GM12878 (cell line): ENCODE measurements at regions not wholly inside any gene's neighbourhood (a gene's known extent, or its start where the extent isn't known, plus 50 kb on each side); places are given as distances from the start of the nearest gene placed in this dataset.

Experiments used
- ATAC-seq: fragments of 200-7000 bp; cut with Tn5 transposase; 3 replicates; pipeline ENCODE4 v1.9.1; 2020; ENCODE audit warnings: mild to moderate bottlenecking, moderate library complexity
- BruUV-seq: library from RNA; stranded (reverse); fragments of 400-500 nt; replicated peaks from 2 replicates; lab custom pipeline; 2021; lab: Mats Ljungman, UMichigan
- CTCF ChIA-PET: fragments of 300-600 bp; sonication (Branson Sonifier 250); formaldehyde crosslinking; extraction: SDS; loops from one replicate; lab custom pipeline; 2021; ENCODE audit warnings: inconsistent platforms; lab: Yijun Ruan, JAX
- POLR2A ChIA-PET: fragments of 350-600 bp; formaldehyde crosslinking; extraction: SDS; loops from one replicate; lab custom pipeline; 2021; ENCODE audit warnings: inconsistent platforms; lab: Charles Lee
- RAD21 ChIA-PET: fragments of 300-600 bp; sonication (Branson Sonifier 250); formaldehyde crosslinking; loops from one replicate; lab custom pipeline; 2023; ENCODE audit warnings: antibody characterized with exemption; ENCODE audit not compliant: unreplicated experiment; lab: Charles Lee
- SMC1A ChIA-PET: fragments of 300-600 bp; sonication (Branson Sonifier 250); formaldehyde crosslinking; loops from one replicate; lab custom pipeline; 2023; ENCODE audit not compliant: unreplicated experiment, uncharacterized antibody; lab: Charles Lee
- DNase-seq: peaks from one replicate; pipeline ENCODE4 v3.0.0-alpha.2; 2011; ENCODE audit warnings: low read depth, low spot score
- FAIRE-seq: peaks from 3 replicates; lab custom pipeline; 2011; peaks lifted over from hg19 to GRCh38; lab: Jason Lieb, UNC
- H2AFZ ChIP-seq: 2 replicates; pipeline ENCODE4 v1.6.0; 2011; ENCODE audit warnings: low read depth, low read length, control low read depth; ENCODE audit not compliant: control insufficient read depth
- H3K27ac ChIP-seq: 2 replicates; pipeline ENCODE4 v1.5.1; 2011; ENCODE audit warnings: control low read depth; ENCODE audit not compliant: control insufficient read depth, insufficient read depth
- H3K27me3 ChIP-seq, 2 experiments: replicated peaks in 1 of 2; 2 replicates each; pipeline versions ENCODE4 v1.6.0 to v1.6.1; 2011; ENCODE audit warnings: low read length in 1 of 2; ENCODE audit not compliant: control insufficient read depth in 2 of 2, insufficient read depth in 2 of 2
- H3K36me3 ChIP-seq, 2 experiments: 2 replicates each; pipeline ENCODE4 v1.5.1; 2011; ENCODE audit warnings: low read length in 1 of 2; ENCODE audit not compliant: control insufficient read depth in 2 of 2, insufficient read depth in 2 of 2
- H3K4me1 ChIP-seq: 2 replicates; pipeline ENCODE4 v1.6.1; 2011; ENCODE audit warnings: mild to moderate bottlenecking, low read length, moderate library complexity, mixed read lengths; ENCODE audit not compliant: control insufficient read depth, insufficient read depth
- H3K4me2 ChIP-seq: 2 replicates; pipeline ENCODE4 v1.6.0; 2011; ENCODE audit warnings: control low read depth; ENCODE audit not compliant: control insufficient read depth, insufficient read depth
- H3K4me3 ChIP-seq: fragments of 200-600 bp; sonication (generic); 2 replicates; pipeline ENCODE4 v1.5.1; 2016
- H3K79me2 ChIP-seq: 2 replicates; pipeline ENCODE4 v1.6.0; 2011; ENCODE audit warnings: low read length; ENCODE audit not compliant: control insufficient read depth, insufficient read depth
- H3K9ac ChIP-seq: 2 replicates; pipeline ENCODE4 v1.8.0; 2011; ENCODE audit warnings: low read length, control low read depth, mixed read lengths; ENCODE audit not compliant: control insufficient read depth, insufficient read depth
- H3K9me3 ChIP-seq: replicated peaks from 3 replicates; pipeline ENCODE4 v1.5.1; 2011; ENCODE audit warnings: mild to moderate bottlenecking, low read length; ENCODE audit not compliant: control insufficient read depth, insufficient read depth
- H4K20me1 ChIP-seq: 2 replicates; pipeline ENCODE4 v1.6.0; 2011; ENCODE audit not compliant: control insufficient read depth, insufficient read depth
- ATF3 ChIP-seq: IDR thresholded peaks from 2 replicates; pipeline ENCODE4 v1.6.1; 2011; ENCODE audit warnings: low read depth, mild to moderate bottlenecking, low read length, moderate library complexity, borderline replicate concordance; ENCODE audit errors: extremely low read depth
- CHD4 ChIP-seq: fragments of 200-600 bp; sonication (generic); IDR thresholded peaks from 2 replicates; pipeline ENCODE4 v1.6.1; 2016; ENCODE audit warnings: mild to moderate bottlenecking
- JUND ChIP-seq: IDR thresholded peaks from 2 replicates; pipeline ENCODE4 v1.6.1; 2012; ENCODE audit warnings: low read depth, mild to moderate bottlenecking, low read length, improper control_type of control experiment, moderate library complexity
- PML ChIP-seq: IDR thresholded peaks from 2 replicates; pipeline ENCODE4 v1.6.1; 2012; ENCODE audit warnings: low read length, inconsistent platforms
- ZNF274 ChIP-seq: IDR thresholded peaks from one replicate; pipeline ENCODE4 v1.8.0; 2011; ENCODE audit not compliant: insufficient read length, insufficient read depth
- WGBS: methylation state at CpG from one replicate; pipeline ENCODE4 v1.1.6; 2016; ENCODE audit warnings: low lambda C conversion rate; ENCODE audit not compliant: insufficient replicate concordance, insufficient coverage; ENCODE audit errors: missing lambda C conversion rate; 5-methylcytosine and 5-hydroxymethylcytosine counted together
- in situ Hi-C: fragments of 300-500 bp; cut with MboI; formaldehyde crosslinking; loops from 9 replicates; pipeline ENCODE4 v1.14.3; 2018; ENCODE audit warnings: mixed read lengths
- intact Hi-C: fragments of 100-400 bp; cut with micrococcal nuclease; formaldehyde crosslinking; loops from one replicate; pipeline ENCODE4 v1.14.2; 2022; ENCODE audit not compliant: unreplicated experiment
- TF ChIP-seq, protein P1 (sequence below): fragments of 450-650 bp; IDR thresholded peaks from 2 replicates; pipeline ENCODE4 v1.6.1; 2016; ENCODE audit warnings: mild to moderate bottlenecking

DNA sequence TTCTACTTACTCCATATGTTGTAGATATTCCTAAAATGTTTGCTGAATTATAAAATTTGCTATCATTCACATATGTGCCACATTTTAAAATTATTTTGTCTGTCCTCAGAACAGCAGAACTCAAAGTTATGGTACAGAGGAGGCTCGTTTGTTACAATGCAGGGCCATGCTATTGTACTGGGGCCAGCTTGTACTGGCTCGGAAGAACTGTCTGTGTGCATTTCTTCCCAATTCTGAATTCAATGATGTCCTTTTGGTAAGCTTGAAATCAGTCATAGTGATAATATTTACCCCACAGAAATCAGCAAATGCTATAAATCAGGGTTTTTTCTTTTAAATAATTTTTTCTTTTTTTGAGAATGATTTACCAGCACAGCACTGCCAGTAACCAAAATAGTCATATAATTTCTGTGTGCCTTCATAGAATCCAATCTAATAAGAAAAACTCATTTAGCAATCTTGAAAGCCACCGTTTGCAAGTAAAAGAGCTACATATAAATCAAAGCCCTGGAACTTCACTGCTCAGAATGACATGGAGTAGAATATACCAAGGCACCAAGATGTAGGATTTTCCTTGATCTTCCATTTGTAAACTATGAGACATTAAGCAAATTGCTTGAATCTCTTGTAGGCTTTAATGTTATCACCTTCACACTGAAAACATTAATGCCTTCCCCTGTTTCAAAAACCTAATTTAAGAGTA is 90.7 kb upstream of the EPHA4 start (continued):
- TF ChIP-seq ZNF274, result no peak

- DNase-seq (no peak), FAIRE-seq (no peak), ATAC-seq (no peak)
- no peak overlapping the region for H3K4me3 ChIP-seq
- BruUV-seq, result no TSS peak
- intact Hi-C loops, result no loop called here
- no peak overlapping the region for H3K9ac ChIP-seq
- in situ Hi-C loops, result no loop called here
- CTCF ChIA-PET, result no interaction called here
- no peaks in the 10 kb centered on the region for H3K79me2 ChIP-seq
- no peaks in the 10 kb centered on the region for H3K4me1 ChIP-seq
- H2AFZ ChIP-seq, result no peak overlapping the region
- H3K36me3 ChIP-seq, result no peaks in the 10 kb centered on the region
- POLR2A ChIA-PET, result no interaction called here
- no peak overlapping the region for H3K27ac ChIP-seq
- no peak overlapping the region for H3K4me2 ChIP-seq
- SMC1A ChIA-PET, result no interaction called here
- no peaks in the 10 kb centered on the region for H3K9me3 ChIP-seq
- 64% methylated on average over 1 of the region's 1 CpG for WGBS
- RAD21 ChIA-PET, result no interaction called here
- no peaks in the 10 kb centered on the region for H3K27me3 ChIP-seq
- H4K20me1 ChIP-seq, result no peaks in the 10 kb centered on the region
- TF ChIP-seq, protein P1, sequence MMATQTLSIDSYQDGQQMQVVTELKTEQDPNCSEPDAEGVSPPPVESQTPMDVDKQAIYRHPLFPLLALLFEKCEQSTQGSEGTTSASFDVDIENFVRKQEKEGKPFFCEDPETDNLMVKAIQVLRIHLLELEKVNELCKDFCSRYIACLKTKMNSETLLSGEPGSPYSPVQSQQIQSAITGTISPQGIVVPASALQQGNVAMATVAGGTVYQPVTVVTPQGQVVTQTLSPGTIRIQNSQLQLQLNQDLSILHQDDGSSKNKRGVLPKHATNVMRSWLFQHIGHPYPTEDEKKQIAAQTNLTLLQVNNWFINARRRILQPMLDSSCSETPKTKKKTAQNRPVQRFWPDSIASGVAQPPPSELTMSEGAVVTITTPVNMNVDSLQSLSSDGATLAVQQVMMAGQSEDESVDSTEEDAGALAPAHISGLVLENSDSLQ, result no peak
- TF ChIP-seq PML (no peak), ATF3 (no peak), JUND (no peak), CHD4 (no peak)
Observed at GRCh38 chr2:221657806-221658205, 85.7 kb upstream of the EPHA4 start.
